Activated T-cell treated with anti-CD3 and anti-CD28 coated beads for 24 hours (primary cell): ENCODE measurements at regions not wholly inside any gene's neighbourhood (a gene's known extent, or its start where the extent isn't known, plus 50 kb on each side); places are given as distances from the start of the nearest gene placed in this dataset.

Experiments used
- DNase-seq: peaks from one replicate; pipeline ENCODE4 v3.0.0-alpha.2; 2020; ENCODE audit warnings: low read depth

GRCh38 chr9:88926781-88927505 is 64.3 kb upstream of the S1PR3 start:
- DNase-seq = no peak

- no peak for DNase-seq
Measured at GRCh38 chr9:88927510-88927909, 63.8 kb upstream of the S1PR3 start.

- no peak for DNase-seq
Measured at GRCh38 chr9:88930716-88931115, 60.6 kb upstream of the S1PR3 start.

- no peak for DNase-seq
Measured at GRCh38 chr9:88932766-88933165, 58.5 kb upstream of the S1PR3 start.

GRCh38 chr9:88933607-88934379 is 57.5 kb upstream of the S1PR3 start:
- no peak for DNase-seq

GRCh38 chr9:88934876-88935535 is 56.3 kb upstream of the S1PR3 start:
- no peak for DNase-seq

- DNase-seq = no peak
Measured at GRCh38 chr9:88936132-88936531, 55.1 kb upstream of the S1PR3 start.

GRCh38 chr9:88936668-88937067 is 54.6 kb upstream of the S1PR3 start:
- no peak for DNase-seq

GRCh38 chr9:88937248-88937647 is 54.0 kb upstream of the S1PR3 start:
- no peak for DNase-seq

- no peak for DNase-seq
Measured at GRCh38 chr9:88938189-88938588, 53.1 kb upstream of the S1PR3 start.
